ENCODE measurements at regions not wholly inside any gene's neighbourhood (a gene's known extent, or its start where the extent isn't known, plus 50 kb on each side); places are given as distances from the start of the nearest gene placed in this dataset.

- TF ChIP-seq CTCF (IDR thresholded peaks at IDR 0.05; ENCODE audit: low read depth, low read length, missing control alignments): no peak
- no peak overlapping the region for H3K4me3 ChIP-seq (ENCODE audit: low read depth, low read length)
- no peak for DNase-seq (ENCODE audit: low read depth)
These were observed 304.2 kb downstream of the CYRIA start for GRCh38 chr2:16361261-16361995.

- H3K4me3 ChIP-seq (ENCODE audit: low read depth, low read length): no peak overlapping the region
- DNase-seq (ENCODE audit: low read depth): no peak
- no peak for TF ChIP-seq CTCF (IDR thresholded peaks at IDR 0.05; ENCODE audit: low read depth, low read length, missing control alignments)
These were observed 305.7 kb downstream of the CYRIA start for GRCh38 chr2:16359961-16360360.

GRCh38 chr2:16357188-16357587, 308.4 kb downstream of the CYRIA start:
- no peak overlapping the region for H3K4me3 ChIP-seq (ENCODE audit: low read depth, low read length)
- TF ChIP-seq CTCF (IDR thresholded peaks at IDR 0.05; ENCODE audit: low read depth, low read length, missing control alignments): no peak
- DNase-seq (ENCODE audit: low read depth): no peak

GRCh38 chr2:16351541-16351940, 314.1 kb downstream of the CYRIA start:
- no peak for TF ChIP-seq CTCF (IDR thresholded peaks at IDR 0.05; ENCODE audit: low read depth, low read length, missing control alignments)
- H3K4me3 ChIP-seq (ENCODE audit: low read depth, low read length): no peak overlapping the region
- DNase-seq (ENCODE audit: low read depth): no peak

DNA sequence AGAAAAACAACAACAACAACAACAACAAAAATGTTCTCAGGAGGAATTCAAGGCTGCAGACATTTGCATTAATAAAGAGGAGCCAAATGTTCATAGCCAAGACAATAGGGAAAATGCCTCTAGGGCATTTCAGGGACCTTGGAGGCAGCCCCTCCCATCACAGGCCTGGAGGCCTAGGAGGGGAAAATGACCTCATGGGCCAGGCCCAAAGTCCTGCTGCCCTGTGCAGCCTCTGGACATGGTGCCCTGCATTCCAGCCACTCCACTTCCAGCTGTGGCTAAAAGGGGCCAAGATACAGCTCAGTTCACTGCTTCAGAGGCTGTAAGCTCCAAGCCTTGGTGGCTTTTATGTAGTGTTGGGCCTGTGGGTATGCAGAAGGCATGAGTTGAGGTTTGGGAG, 314.5 kb downstream of the CYRIA start:
- DNase-seq (ENCODE audit: low read depth): no peak
- no peak overlapping the region for H3K4me3 ChIP-seq (ENCODE audit: low read depth, low read length)
- TF ChIP-seq CTCF (IDR thresholded peaks at IDR 0.05; ENCODE audit: low read depth, low read length, missing control alignments): no peak

GRCh38 chr2:16350211-16350610, 315.4 kb downstream of the CYRIA start:
- TF ChIP-seq CTCF (IDR thresholded peaks at IDR 0.05; ENCODE audit: low read depth, low read length, missing control alignments): no peak
- no peak overlapping the region for H3K4me3 ChIP-seq (ENCODE audit: low read depth, low read length)
- no peak for DNase-seq (ENCODE audit: low read depth)

DNA sequence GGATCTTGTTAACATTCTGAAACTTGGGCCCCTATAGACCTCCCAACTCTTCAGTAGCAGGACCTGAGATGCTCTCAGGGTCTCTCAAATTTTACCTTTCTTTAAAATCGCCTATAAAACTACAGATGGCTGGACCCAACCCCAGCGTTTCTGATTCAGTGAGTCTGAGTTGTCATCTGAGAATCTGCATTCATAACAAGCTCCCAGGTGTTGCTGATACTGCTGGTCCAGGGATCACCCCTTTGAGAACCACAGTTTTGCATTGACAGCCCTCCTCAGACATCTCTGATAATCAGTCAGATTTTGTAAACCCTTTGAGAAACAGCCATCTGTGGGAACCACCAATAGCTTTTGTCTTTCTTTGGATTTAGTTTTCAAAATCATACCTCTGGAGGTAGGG, 315.8 kb downstream of the CYRIA start:
- no peak for DNase-seq (ENCODE audit: low read depth)
- no peak for TF ChIP-seq CTCF (IDR thresholded peaks at IDR 0.05; ENCODE audit: low read depth, low read length, missing control alignments)
- no peak overlapping the region for H3K4me3 ChIP-seq (ENCODE audit: low read depth, low read length)

All from GM12864 (cell line).